Omental fat pad (tissue), 3 donors: ENCODE measurements at regions not wholly inside any gene's neighbourhood (a gene's known extent, or its start where the extent isn't known, plus 50 kb on each side); places are given as distances from the start of the nearest gene placed in this dataset.

Experiments used
- ATAC-seq: fragments of 150-250 bp; one replicate; pipeline ENCODE4 v1.9.1; 2016; ENCODE audit warnings: mild to moderate bottlenecking, moderate library complexity; ENCODE audit not compliant: low FRiP score
- DNase-seq: peaks from one replicate; pipeline ENCODE4 v3.0.0-alpha.2; 2019; ENCODE audit warnings: low spot score
- CTCF ChIP-seq, 3 donors: fragments of 450-650 bp; IDR thresholded peaks; one replicate each; pipeline ENCODE4 v1.5.1; 2016 to 2017; ENCODE audit warnings: antibody characterized with exemption in 3 of 3, mild to moderate bottlenecking in 3 of 3, moderate library complexity in 2 of 3

- ATAC-seq (peak; percentile 95), DNase-seq (no peak)
- no peak for TF ChIP-seq CTCF (IDR thresholded peaks at IDR 0.05)
Observed at GRCh38 chr2:5991305-5991968, 299.3 kb downstream of the SOX11 start.

- no peak for TF ChIP-seq CTCF (IDR thresholded peaks at IDR 0.05)
- ATAC-seq (no peak), DNase-seq (no peak)
Observed at GRCh38 chr2:5995832-5996231, 303.6 kb downstream of the SOX11 start.

- TF ChIP-seq CTCF (IDR thresholded peaks at IDR 0.05): no peak
- ATAC-seq (no peak), DNase-seq (no peak)
Observed at GRCh38 chr2:6008186-6008585, 316.0 kb downstream of the SOX11 start.

DNA sequence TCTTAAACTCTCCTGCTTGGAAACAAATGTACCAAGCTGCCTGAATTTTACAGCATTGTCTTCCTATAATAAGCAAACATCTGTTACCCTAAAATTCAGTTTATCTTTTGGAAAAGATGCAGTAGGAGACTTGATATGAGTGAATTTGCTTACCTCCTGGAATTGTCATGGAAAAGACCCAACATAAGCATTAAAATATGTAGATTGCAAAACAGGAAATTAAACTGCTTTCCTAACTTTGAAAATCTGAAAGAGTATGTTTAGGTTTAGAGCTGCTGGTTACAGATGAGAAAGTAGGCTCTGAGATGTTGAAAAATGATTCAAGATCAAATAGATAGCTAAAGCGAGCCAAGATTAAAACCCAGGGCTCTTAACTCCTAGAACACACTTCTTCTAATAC, 316.5 kb downstream of the SOX11 start:
- no peak for ATAC-seq
- no peak for TF ChIP-seq CTCF (IDR thresholded peaks at IDR 0.05)
- no peak for DNase-seq

DNA sequence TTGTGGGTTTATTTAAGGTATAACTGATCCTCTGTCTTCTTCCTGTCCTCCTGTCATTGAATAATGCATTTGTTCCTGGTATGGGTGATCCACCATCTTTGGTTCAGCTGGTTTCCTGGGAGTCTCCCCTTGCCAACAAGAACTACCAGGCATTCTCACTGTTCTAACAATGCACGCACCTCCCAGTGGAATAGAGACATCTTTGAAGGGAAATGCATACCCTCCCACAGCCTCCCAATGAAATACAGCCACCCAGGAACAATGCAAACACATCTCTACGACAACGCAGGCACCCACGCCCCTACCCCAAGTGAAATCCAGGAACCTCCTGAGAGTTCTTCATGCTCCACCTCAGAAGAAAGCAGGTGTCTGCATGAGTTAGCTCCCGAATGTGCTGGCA, 318.0 kb downstream of the SOX11 start:
- no peak for DNase-seq
- ATAC-seq: no peak
- no peak for TF ChIP-seq CTCF (IDR thresholded peaks at IDR 0.05)

DNA sequence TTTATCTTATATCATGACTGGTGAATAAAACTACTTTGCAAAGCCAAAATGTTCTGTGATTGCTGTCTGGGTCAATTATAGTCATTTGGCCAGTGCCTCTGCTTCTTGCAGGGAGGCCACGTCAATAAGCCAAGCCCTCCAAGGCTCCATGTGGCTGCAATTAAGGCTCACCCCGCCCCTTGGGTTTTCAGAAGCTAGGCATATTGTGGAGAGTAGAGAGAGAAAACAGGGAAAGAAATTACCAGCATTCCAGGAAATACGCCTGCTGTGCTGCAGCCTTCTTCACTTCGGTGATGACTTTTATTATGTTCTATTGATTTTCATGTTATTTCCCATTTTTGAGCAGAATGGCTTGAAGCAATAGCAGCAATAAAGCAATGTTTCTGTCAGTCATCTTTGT, 319.7 kb downstream of the SOX11 start:
- no peak for ATAC-seq

More for the DNA sequence above, 319.7 kb downstream of the SOX11 start:
- no peak for DNase-seq
- TF ChIP-seq CTCF (IDR thresholded peaks at IDR 0.05): no peak
